Mammary epithelial cell (primary cell): ENCODE measurements at regions not wholly inside any gene's neighbourhood (a gene's known extent, or its start where the extent isn't known, plus 50 kb on each side); places are given as distances from the start of the nearest gene placed in this dataset.

ENCODE experiments used
- EZH2 ChIP-seq: IDR thresholded peaks from 2 replicates; pipeline ENCODE4 v1.6.1; 2012; ENCODE audit warnings: low read length, inconsistent platforms, borderline replicate concordance
- TF ChIP-seq, protein P1 (sequence below), 2 donors: IDR thresholded peaks in 1 of 2; conservative IDR thresholded peaks in 1 of 2; 2 replicates each; pipeline ENCODE4 v1.5.1; 2011 to 2012; ENCODE audit warnings: inconsistent platforms in 2 of 2, low read length in 2 of 2, mild to moderate bottlenecking in 2 of 2, control low read depth in 1 of 2, low read depth in 1 of 2; ENCODE audit not compliant: insufficient read depth in 1 of 2; ENCODE audit errors: extremely low read depth in 1 of 2

- TF ChIP-seq, protein P1, sequence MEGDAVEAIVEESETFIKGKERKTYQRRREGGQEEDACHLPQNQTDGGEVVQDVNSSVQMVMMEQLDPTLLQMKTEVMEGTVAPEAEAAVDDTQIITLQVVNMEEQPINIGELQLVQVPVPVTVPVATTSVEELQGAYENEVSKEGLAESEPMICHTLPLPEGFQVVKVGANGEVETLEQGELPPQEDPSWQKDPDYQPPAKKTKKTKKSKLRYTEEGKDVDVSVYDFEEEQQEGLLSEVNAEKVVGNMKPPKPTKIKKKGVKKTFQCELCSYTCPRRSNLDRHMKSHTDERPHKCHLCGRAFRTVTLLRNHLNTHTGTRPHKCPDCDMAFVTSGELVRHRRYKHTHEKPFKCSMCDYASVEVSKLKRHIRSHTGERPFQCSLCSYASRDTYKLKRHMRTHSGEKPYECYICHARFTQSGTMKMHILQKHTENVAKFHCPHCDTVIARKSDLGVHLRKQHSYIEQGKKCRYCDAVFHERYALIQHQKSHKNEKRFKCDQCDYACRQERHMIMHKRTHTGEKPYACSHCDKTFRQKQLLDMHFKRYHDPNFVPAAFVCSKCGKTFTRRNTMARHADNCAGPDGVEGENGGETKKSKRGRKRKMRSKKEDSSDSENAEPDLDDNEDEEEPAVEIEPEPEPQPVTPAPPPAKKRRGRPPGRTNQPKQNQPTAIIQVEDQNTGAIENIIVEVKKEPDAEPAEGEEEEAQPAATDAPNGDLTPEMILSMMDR (conservative IDR thresholded peaks at IDR 0.05 in 1 of 2, IDR thresholded peaks at IDR 0.05 in 1 of 2; ENCODE audit: extremely low read depth in 1 of 2, insufficient read depth in 1 of 2, low read depth in 1 of 2, low read length in 2 of 2), result no peak
- no peak for TF ChIP-seq EZH2
Observed at GRCh38 chr10:22476601-22477321, 131.5 kb downstream of the SPAG6 start.
